Loucy (cell line): ENCODE measurements at regions not wholly inside any gene's neighbourhood (a gene's known extent, or its start where the extent isn't known, plus 50 kb on each side); places are given as distances from the start of the nearest gene placed in this dataset.

Source experiments
- H2AFZ ChIP-seq: fragments of 200-600 bp; sonication (generic); 2 replicates; pipeline ENCODE4 v1.6.0; 2016; ENCODE audit warnings: antibody characterized with exemption, mild to moderate bottlenecking, low read length, moderate library complexity
- H3F3A ChIP-seq: fragments of 200-600 bp; 2 replicates; pipeline ENCODE4 v1.6.0; 2016; ENCODE audit warnings: antibody characterized with exemption, low read depth, mild to moderate bottlenecking
- H3K27me3 ChIP-seq: fragments of 200-600 bp; sonication (generic); 2 replicates; pipeline ENCODE4 v1.6.1; 2014; ENCODE audit warnings: low read length, mild to moderate bottlenecking; ENCODE audit not compliant: insufficient read depth, poor library complexity, severe bottlenecking
- H3K36me3 ChIP-seq: fragments of 200-600 bp; sonication (generic); 2 replicates; pipeline ENCODE4 v1.6.1; 2016; ENCODE audit warnings: low read length; ENCODE audit not compliant: insufficient read depth
- H3K4me1 ChIP-seq: fragments of 200-600 bp; sonication (generic); 2 replicates; pipeline ENCODE4 v1.5.1; 2014; ENCODE audit warnings: low read length, mild to moderate bottlenecking; ENCODE audit not compliant: insufficient read depth, poor library complexity, severe bottlenecking
- H3K4me2 ChIP-seq: fragments of 200-600 bp; sonication (generic); 2 replicates; pipeline ENCODE4 v1.6.0; 2014; ENCODE audit warnings: antibody characterized with exemption, low read length, low read depth, mild to moderate bottlenecking; ENCODE audit not compliant: poor library complexity, severe bottlenecking
- H3K4me3 ChIP-seq: fragments of 200-600 bp; sonication (generic); 2 replicates; pipeline ENCODE4 v1.5.1; 2014; ENCODE audit warnings: low read length, mild to moderate bottlenecking, mixed read lengths; ENCODE audit not compliant: poor library complexity, severe bottlenecking
- H3K79me2 ChIP-seq: fragments of 200-600 bp; sonication (generic); 2 replicates; pipeline ENCODE4 v1.6.1; 2014; ENCODE audit warnings: low read length; ENCODE audit not compliant: insufficient read depth
- H3K9ac ChIP-seq: fragments of 200-600 bp; sonication (generic); 2 replicates; pipeline ENCODE4 v1.6.0; 2014; ENCODE audit warnings: mild to moderate bottlenecking, low read depth, low read length, moderate library complexity; ENCODE audit not compliant: poor library complexity, severe bottlenecking
- H3K9me2 ChIP-seq: fragments of 200-600 bp; sonication (generic); replicated peaks from 2 replicates; pipeline ENCODE4 v1.6.1; 2016; ENCODE audit warnings: low read depth, low read length, mixed read lengths
- H3K9me3 ChIP-seq: fragments of 200-600 bp; sonication (generic); 2 replicates; pipeline ENCODE4 v1.6.1; 2014; ENCODE audit warnings: mild to moderate bottlenecking, antibody characterized with exemption, low read length, low read depth; ENCODE audit not compliant: insufficient read depth
- H4K20me1 ChIP-seq: fragments of 200-600 bp; sonication (generic); 2 replicates; pipeline ENCODE4 v1.6.0; 2014; ENCODE audit warnings: antibody characterized with exemption, low read length, mild to moderate bottlenecking; ENCODE audit not compliant: insufficient read depth, poor library complexity, severe bottlenecking
- EZH2phosphoT487 ChIP-seq: fragments of 200-600 bp; IDR thresholded peaks from 2 replicates; pipeline ENCODE4 v1.6.1; 2018; ENCODE audit warnings: antibody characterized with exemption, mild to moderate bottlenecking, moderate library complexity, borderline replicate concordance
- TF ChIP-seq, protein P1 (sequence below): fragments of 200-600 bp; sonication (generic); conservative IDR thresholded peaks from 2 replicates; pipeline ENCODE4 v1.5.1; 2014; ENCODE audit warnings: mild to moderate bottlenecking, antibody characterized with exemption, low read length

DNA sequence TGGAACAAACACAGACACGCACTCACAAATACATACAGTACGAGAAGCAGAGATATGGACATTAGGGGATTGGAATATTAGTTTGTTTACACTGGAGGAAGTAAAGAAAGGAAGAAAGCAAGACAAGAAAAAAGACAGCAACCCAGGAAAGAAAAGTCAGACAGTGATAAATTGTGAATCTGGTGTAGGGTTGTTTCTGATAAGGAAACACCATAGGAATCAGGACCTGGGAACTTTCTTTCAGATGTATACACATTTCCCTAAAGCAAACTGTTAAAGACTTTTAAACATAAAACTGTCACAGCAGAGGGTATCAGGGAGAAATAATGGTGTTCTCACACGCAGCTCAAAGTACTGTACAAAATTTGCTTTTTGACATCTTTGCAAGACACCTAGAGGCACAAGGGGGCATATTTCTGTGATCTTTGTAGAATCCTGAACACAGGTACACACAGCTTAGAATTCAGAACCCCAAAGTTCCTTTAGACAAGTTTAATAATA, 153.7 kb downstream of the TUSC7 start:
- Histone ChIP-seq H3K4me2 (no peak overlapping the region), H3K79me2 (no peaks in the 10 kb centered on the region), H3K36me3 (no peaks in the 10 kb centered on the region), H3K9me2 (no peaks in the 10 kb centered on the region), H3K9me3 (no peaks in the 10 kb centered on the region), H3K9ac (no peak overlapping the region), H3F3A (no peaks in the 10 kb centered on the region), H2AFZ (no peak overlapping the region), H4K20me1 (no peaks in the 10 kb centered on the region), H3K4me3 (no peak overlapping the region), H3K27me3 (no peaks in the 10 kb centered on the region), H3K4me1 (no peaks in the 10 kb centered on the region)
- TF ChIP-seq, protein P1, sequence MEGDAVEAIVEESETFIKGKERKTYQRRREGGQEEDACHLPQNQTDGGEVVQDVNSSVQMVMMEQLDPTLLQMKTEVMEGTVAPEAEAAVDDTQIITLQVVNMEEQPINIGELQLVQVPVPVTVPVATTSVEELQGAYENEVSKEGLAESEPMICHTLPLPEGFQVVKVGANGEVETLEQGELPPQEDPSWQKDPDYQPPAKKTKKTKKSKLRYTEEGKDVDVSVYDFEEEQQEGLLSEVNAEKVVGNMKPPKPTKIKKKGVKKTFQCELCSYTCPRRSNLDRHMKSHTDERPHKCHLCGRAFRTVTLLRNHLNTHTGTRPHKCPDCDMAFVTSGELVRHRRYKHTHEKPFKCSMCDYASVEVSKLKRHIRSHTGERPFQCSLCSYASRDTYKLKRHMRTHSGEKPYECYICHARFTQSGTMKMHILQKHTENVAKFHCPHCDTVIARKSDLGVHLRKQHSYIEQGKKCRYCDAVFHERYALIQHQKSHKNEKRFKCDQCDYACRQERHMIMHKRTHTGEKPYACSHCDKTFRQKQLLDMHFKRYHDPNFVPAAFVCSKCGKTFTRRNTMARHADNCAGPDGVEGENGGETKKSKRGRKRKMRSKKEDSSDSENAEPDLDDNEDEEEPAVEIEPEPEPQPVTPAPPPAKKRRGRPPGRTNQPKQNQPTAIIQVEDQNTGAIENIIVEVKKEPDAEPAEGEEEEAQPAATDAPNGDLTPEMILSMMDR, result no peak
- no peak for TF ChIP-seq EZH2phosphoT487

DNA sequence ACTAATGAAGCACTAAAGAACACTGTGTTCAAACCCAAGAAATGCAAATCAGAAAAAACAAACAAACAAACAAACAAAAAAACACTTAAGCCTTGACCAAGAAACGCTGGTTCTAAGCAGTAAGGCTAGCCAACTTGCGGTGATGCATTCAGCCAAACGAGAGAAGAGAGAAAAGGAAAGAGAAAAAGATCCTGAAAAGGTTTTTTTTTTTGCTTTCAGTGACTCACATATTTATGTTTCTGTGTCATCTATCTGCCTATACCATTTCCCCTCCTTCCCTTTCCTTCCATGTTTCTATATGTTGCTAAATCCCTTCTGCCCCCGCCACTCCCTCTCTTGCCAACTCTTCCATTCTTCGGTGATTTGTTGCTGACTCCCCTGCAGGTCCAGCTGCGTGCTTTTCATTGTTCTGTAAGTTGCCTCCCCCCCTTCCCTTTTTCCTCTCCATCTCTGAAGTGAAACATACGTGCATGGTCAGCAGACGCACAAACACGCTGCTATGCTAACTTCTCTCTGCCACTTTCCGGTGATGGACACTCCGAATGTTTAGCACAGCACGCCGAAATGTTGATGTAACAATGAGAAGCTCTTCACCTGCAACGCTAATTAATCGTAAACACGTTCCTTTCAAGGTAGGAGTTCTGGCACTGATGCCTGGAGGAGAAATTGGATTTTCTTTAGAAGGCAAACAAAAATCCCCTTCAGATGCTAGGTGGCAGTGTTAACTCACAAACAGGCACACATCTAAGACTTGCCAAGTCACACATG, 154.4 kb downstream of the TUSC7 start:
- Histone ChIP-seq H3K79me2 (no peaks in the 10 kb centered on the region), H3K4me3 (no peak overlapping the region), H3K9me3 (no peaks in the 10 kb centered on the region), H3K9ac (no peak overlapping the region), H2AFZ (no peak overlapping the region), H4K20me1 (no peaks in the 10 kb centered on the region), H3K36me3 (no peaks in the 10 kb centered on the region), H3F3A (no peaks in the 10 kb centered on the region), H3K9me2 (no peaks in the 10 kb centered on the region), H3K4me1 (no peaks in the 10 kb centered on the region), H3K27me3 (no peaks in the 10 kb centered on the region), H3K4me2 (no peak overlapping the region)
- TF ChIP-seq, protein P1, result peak; percentile 33; the same call in 1 of the 2 replicates
- no peak for TF ChIP-seq EZH2phosphoT487

DNA sequence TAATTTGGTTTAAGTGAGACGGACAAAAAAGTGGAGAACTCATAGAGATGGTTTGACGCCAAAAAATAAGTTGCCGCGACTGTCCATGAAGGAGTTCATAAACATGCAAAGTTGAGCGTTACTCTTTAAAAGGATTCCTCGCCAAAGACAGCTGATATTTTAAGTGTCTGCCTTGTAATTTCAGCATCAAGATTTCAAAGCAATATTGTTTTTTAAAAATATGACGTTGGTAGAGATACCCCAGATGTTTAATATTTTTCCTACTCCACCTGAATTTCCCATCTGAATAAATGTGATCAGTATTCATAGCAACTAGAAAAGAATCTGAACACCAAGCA, 155.0 kb downstream of the TUSC7 start:
- no peak overlapping the region for H2AFZ ChIP-seq
- no peak overlapping the region for H3K4me3 ChIP-seq
- no peaks in the 10 kb centered on the region for H3K9me2 ChIP-seq
- H3K9ac ChIP-seq, result no peak overlapping the region
- H3K27me3 ChIP-seq, result no peaks in the 10 kb centered on the region
- H4K20me1 ChIP-seq, result no peaks in the 10 kb centered on the region
- no peaks in the 10 kb centered on the region for H3K79me2 ChIP-seq
- H3K4me1 ChIP-seq, result no peaks in the 10 kb centered on the region
- TF ChIP-seq EZH2phosphoT487, result no peak
- TF ChIP-seq, protein P1, result no peak
- no peaks in the 10 kb centered on the region for H3F3A ChIP-seq
- no peaks in the 10 kb centered on the region for H3K36me3 ChIP-seq
- no peak overlapping the region for H3K4me2 ChIP-seq
- H3K9me3 ChIP-seq, result no peaks in the 10 kb centered on the region
